MM.1S (cell line): ENCODE measurements at regions not wholly inside any gene's neighbourhood (a gene's known extent, or its start where the extent isn't known, plus 50 kb on each side); places are given as distances from the start of the nearest gene placed in this dataset.

ENCODE experiments used
- CTCF ChIP-seq: fragments of 300-600 bp; sonication (generic); IDR thresholded peaks from 2 replicates; pipeline ENCODE4 v1.5.1; 2016; ENCODE audit warnings: antibody characterized with exemption, low read length, mixed read lengths
- EZH2 ChIP-seq: fragments of 300-600 bp; sonication (generic); optimal IDR thresholded peaks from 2 replicates; pipeline ENCODE3; 2017; ENCODE audit warnings: low read depth, mild to moderate bottlenecking, antibody characterized with exemption, low read length, mixed read lengths

- TF ChIP-seq CTCF (no peak), EZH2 (no peak)
These were observed 233.4 kb downstream of the PPP4R3C start for GRCh38 chrX:27229721-27230120.
